ENCODE measurements at regions not wholly inside any gene's neighbourhood (a gene's known extent, or its start where the extent isn't known, plus 50 kb on each side); places are given as distances from the start of the nearest gene placed in this dataset.
A peak's percentile ranks its signal among the peaks of the same experiment; 100 is the strongest.

GRCh38 chr21:15669247-15669646 is 60.5 kb upstream of the USP25 start:
- POLR2A ChIA-PET (ENCODE audit: unreplicated experiment): no interaction called here
- in situ Hi-C loops (cut with MboI; ENCODE audit: low sequenced_read_pairs): no loop called here
- DNase-seq: peak; percentile 57

More at GRCh38 chr21:15669247-15669646, 60.5 kb upstream of the USP25 start:
- H2BK20ac ChIP-seq (ENCODE audit: low read depth, low read length): no peak overlapping the region
- H4K8ac ChIP-seq (ENCODE audit: low read depth in 2 of 2, low read length in 2 of 2): peak overlapping the region in 1 of 2 experiments; percentile 13; a peak in 1 of 4 replicates
- TF ChIP-seq NFE2L2 (IDR thresholded peaks at IDR 0.05; ENCODE audit: low read depth, low read length) (no peak), FOS (IDR thresholded peaks at IDR 0.05; ENCODE audit: low read depth, low read length) (no peak), CEBPB (IDR thresholded peaks at IDR 0.05; ENCODE audit: low read depth, low read length) (peak; percentile 82)
- H2AK5ac ChIP-seq (ENCODE audit: low read depth, low read length): no peak overlapping the region
- dilution Hi-C loops (cut with HindIII; ENCODE audit: low sequenced_read_pairs, unreplicated experiment): no loop called here
- H3K27me3 ChIP-seq (ENCODE audit: control insufficient read depth, insufficient read depth, low read length): no peaks in the 10 kb centered on the region
- H3K9ac ChIP-seq (ENCODE audit: low read depth, low read length): no peak overlapping the region
- H3K4ac ChIP-seq (ENCODE audit: low read depth, low read length): no peak overlapping the region
- H3K4me3 ChIP-seq (ENCODE audit: insufficient read depth, low read depth, low read length): no peak overlapping the region
- no CpG with 5 or more reads among the region's 2 CpGs for WGBS, 2 experiments (ENCODE audit: extremely low coverage in 2 of 2, insufficient read length in 1 of 2)
- no TSS peak for BruUV-seq (replicated peaks)
- intact Hi-C loops (cut with micrococcal nuclease): no loop called here
- no peak overlapping the region for H3K27ac ChIP-seq (ENCODE audit: insufficient read depth, low read length)
- no peak overlapping the region for H4K5ac ChIP-seq (ENCODE audit: low read depth, low read length)
- H2BK120ac ChIP-seq (ENCODE audit: low read depth, low read length): no peak overlapping the region
- no peaks in the 10 kb centered on the region for H3K79me1 ChIP-seq (ENCODE audit: low read depth in 1 of 2, low read length in 2 of 2)
- H3K9me1 ChIP-seq (ENCODE audit: insufficient read depth, low read length): peaks cover 6% of the 10 kb centered on the region; the same call in 1 of the 2 replicates
- no peaks in the 10 kb centered on the region for H3K36me3 ChIP-seq (ENCODE audit: control insufficient read depth, insufficient read depth, low read length)
- no peak overlapping the region for H3K56ac ChIP-seq (ENCODE audit: extremely low read depth, insufficient read depth, low read length)
- H4K20me1 ChIP-seq (ENCODE audit: insufficient read depth, low read length): no peaks in the 10 kb centered on the region
- H3K23ac ChIP-seq (ENCODE audit: low read depth, low read length): no peak overlapping the region
- no peak overlapping the region for H2AFZ ChIP-seq (replicated peaks; ENCODE audit: low read length, poor library complexity)
- peak overlapping the region; percentile 50 for H2BK5ac ChIP-seq (ENCODE audit: low read depth, low read length, poor library complexity, severe bottlenecking)
- H3K4me2 ChIP-seq (ENCODE audit: low read depth, low read length): peak overlapping the region; percentile 27; the same call in 1 of the 2 replicates
- peak; percentile 72 for ATAC-seq (ENCODE audit: low read depth)
- no peak overlapping the region; the same call in 1 of the 2 replicates for H3K18ac ChIP-seq (ENCODE audit: low read depth, low read length)
- CTCF ChIA-PET: interaction anchor here (0.5 to 0.9 kb wide), 2 partner anchors 13 to 41 kb away, joined by 3 read pairs; no protein-coding TSS in a partner anchor
- no peak overlapping the region for H2AK9ac ChIP-seq (replicated peaks; ENCODE audit: low read depth, low read length, poor library complexity)
- H4K91ac ChIP-seq (ENCODE audit: insufficient read depth, low read depth, low read length): no peak overlapping the region
- peaks cover 7% of the 10 kb centered on the region; the same call in 1 of the 2 replicates for H3K4me1 ChIP-seq (ENCODE audit: control insufficient read depth, insufficient read depth, low read length)
- H3K9me3 ChIP-seq (ENCODE audit: control insufficient read depth, insufficient read depth, low read length): no peaks in the 10 kb centered on the region
- peak overlapping the region; percentile 20; the same call in 1 of the 3 replicates for H2BK15ac ChIP-seq (ENCODE audit: low read depth, low read length)
- no peak overlapping the region for H3K14ac ChIP-seq (replicated peaks; ENCODE audit: low read depth, low read length)

Data from IMR-90 (cell line).